A673 (cell line): ENCODE measurements at regions not wholly inside any gene's neighbourhood (a gene's known extent, or its start where the extent isn't known, plus 50 kb on each side); places are given as distances from the start of the nearest gene placed in this dataset.

Experiments used
- BruUV-seq: library from RNA; stranded (reverse); fragments of 400-500 nt; replicated peaks from 2 replicates; lab custom pipeline; 2021; lab: Mats Ljungman, UMichigan
- CTCF ChIA-PET: fragments of 300-600 bp; sonication (Branson Sonifier 250); formaldehyde crosslinking; loops from one replicate; lab custom pipeline; 2022; ENCODE audit warnings: antibody characterized with exemption; lab: Charles Lee
- POLR2A ChIA-PET: fragments of 300-600 bp; sonication (Branson Sonifier 250); formaldehyde crosslinking; loops from one replicate; lab custom pipeline; 2022; ENCODE audit warnings: antibody characterized with exemption; ENCODE audit not compliant: low non-redundant PET; lab: Charles Lee
- DNase-seq: peaks from one replicate; pipeline ENCODE4 v3.0.0-alpha.2; 2015; ENCODE audit warnings: low spot score
- H3K27ac ChIP-seq: fragments of 200-600 bp; sonication (generic); 2 replicates; pipeline ENCODE4 v1.5.1; 2016; ENCODE audit warnings: mixed run types, low read depth, mild to moderate bottlenecking, mixed read lengths, antibody characterized with exemption, low read length; ENCODE audit not compliant: poor library complexity, severe bottlenecking
- H3K27me3 ChIP-seq: fragments of 200-600 bp; sonication (generic); replicated peaks from 2 replicates; pipeline ENCODE4 v1.6.1; 2017; ENCODE audit warnings: mixed run types, low read depth, mild to moderate bottlenecking, mixed read lengths, antibody characterized with exemption, low read length; ENCODE audit not compliant: insufficient read depth, poor library complexity
- H3K36me3 ChIP-seq: fragments of 200-600 bp; sonication (generic); 2 replicates; pipeline ENCODE4 v1.6.1; 2016; ENCODE audit warnings: mixed run types, mild to moderate bottlenecking, mixed read lengths, antibody characterized with exemption, low read length; ENCODE audit not compliant: insufficient read depth, poor library complexity, severe bottlenecking
- H3K4me1 ChIP-seq: fragments of 200-600 bp; sonication (generic); 2 replicates; pipeline ENCODE4 v1.6.1; 2017; ENCODE audit warnings: mixed run types, mild to moderate bottlenecking, mixed read lengths, antibody characterized with exemption, low read length; ENCODE audit not compliant: insufficient read depth, poor library complexity, severe bottlenecking
- H3K4me3 ChIP-seq: fragments of 200-600 bp; sonication (generic); 2 replicates; pipeline ENCODE4 v1.5.1; 2016; ENCODE audit warnings: low read depth, mixed run types, mild to moderate bottlenecking, mixed read lengths, low read length; ENCODE audit not compliant: poor library complexity, severe bottlenecking
- H3K9me3 ChIP-seq: fragments of 200-600 bp; sonication (generic); 2 replicates; pipeline ENCODE4 v1.6.1; 2016; ENCODE audit warnings: mixed run types, low read depth, mild to moderate bottlenecking, mixed read lengths, antibody characterized with exemption, low read length; ENCODE audit not compliant: poor library complexity, severe bottlenecking
- EZH2 ChIP-seq: fragments of 200-600 bp; sonication (generic); IDR thresholded peaks from 2 replicates; pipeline ENCODE4 v1.6.1; 2017; ENCODE audit warnings: borderline replicate concordance, low read depth, mild to moderate bottlenecking, mixed read lengths, antibody characterized with exemption, low read length; ENCODE audit not compliant: poor library complexity, severe bottlenecking
- intact Hi-C: fragments of 100-400 bp; cut with micrococcal nuclease; formaldehyde crosslinking; loops from one replicate; pipeline ENCODE4 v1.10.0; 2022; ENCODE audit not compliant: unreplicated experiment
- TF ChIP-seq, protein P1 (sequence below): fragments of 300-800, 200-600 bp; sonication (generic); conservative IDR thresholded peaks from 2 replicates; pipeline ENCODE4 v1.5.1; 2017; ENCODE audit warnings: low read depth, mild to moderate bottlenecking, antibody characterized with exemption, low read length, moderate library complexity, mixed read lengths

DNA sequence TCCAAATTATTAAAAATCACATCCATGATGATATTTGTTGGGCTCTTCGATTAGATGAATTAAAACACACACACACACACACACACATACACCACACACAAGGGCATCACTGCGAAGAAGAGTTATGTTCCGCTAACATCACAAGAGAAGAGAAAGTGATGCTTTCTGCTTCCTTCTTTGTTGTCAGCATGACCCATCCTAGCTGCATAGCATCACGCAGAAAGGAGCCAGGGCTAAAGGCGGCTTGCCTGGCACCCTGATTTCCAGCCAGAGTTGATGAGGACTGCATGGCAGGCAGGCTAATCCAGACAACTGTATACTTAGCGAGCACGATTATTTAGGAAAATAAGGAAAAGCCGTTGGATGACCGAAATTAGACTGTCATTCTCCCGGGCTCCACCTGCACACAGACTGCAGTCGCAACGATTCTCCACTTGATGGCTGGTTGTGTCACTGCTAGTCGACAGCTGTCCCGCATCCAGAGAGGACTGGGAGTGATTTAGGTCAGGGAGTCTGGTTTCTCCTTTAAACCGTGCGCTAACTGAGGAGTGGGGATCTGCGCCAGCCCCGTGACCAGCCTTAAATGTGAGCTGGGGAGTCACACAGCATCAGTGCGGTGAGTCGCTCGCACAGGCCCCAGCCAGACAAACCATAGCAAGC lies 70.6 kb upstream of the SOX4 start:
- peaks cover 5% of the 10 kb centered on the region for H3K27me3 ChIP-seq
- no peaks in the 10 kb centered on the region for H3K4me1 ChIP-seq
- H3K9me3 ChIP-seq = no peaks in the 10 kb centered on the region
- BruUV-seq = no TSS peak
- ChIA-PET POLR2A (interaction anchor here (0.5 kb wide), 1 partner anchor 17 kb away, joined by 7 read pairs; no protein-coding TSS in a partner anchor), CTCF (interaction anchor here (0.6 kb wide), 1 partner anchor 32 kb away, joined by 8 read pairs; no protein-coding TSS in a partner anchor)
- intact Hi-C loops = no loop called here
- H3K4me3 ChIP-seq = no peak overlapping the region
- peak; percentile 35 for DNase-seq
- TF ChIP-seq, protein P1, sequence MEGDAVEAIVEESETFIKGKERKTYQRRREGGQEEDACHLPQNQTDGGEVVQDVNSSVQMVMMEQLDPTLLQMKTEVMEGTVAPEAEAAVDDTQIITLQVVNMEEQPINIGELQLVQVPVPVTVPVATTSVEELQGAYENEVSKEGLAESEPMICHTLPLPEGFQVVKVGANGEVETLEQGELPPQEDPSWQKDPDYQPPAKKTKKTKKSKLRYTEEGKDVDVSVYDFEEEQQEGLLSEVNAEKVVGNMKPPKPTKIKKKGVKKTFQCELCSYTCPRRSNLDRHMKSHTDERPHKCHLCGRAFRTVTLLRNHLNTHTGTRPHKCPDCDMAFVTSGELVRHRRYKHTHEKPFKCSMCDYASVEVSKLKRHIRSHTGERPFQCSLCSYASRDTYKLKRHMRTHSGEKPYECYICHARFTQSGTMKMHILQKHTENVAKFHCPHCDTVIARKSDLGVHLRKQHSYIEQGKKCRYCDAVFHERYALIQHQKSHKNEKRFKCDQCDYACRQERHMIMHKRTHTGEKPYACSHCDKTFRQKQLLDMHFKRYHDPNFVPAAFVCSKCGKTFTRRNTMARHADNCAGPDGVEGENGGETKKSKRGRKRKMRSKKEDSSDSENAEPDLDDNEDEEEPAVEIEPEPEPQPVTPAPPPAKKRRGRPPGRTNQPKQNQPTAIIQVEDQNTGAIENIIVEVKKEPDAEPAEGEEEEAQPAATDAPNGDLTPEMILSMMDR = peak; percentile 51
- no peak for TF ChIP-seq EZH2
- H3K27ac ChIP-seq = no peak overlapping the region
- H3K36me3 ChIP-seq = no peaks in the 10 kb centered on the region

DNA sequence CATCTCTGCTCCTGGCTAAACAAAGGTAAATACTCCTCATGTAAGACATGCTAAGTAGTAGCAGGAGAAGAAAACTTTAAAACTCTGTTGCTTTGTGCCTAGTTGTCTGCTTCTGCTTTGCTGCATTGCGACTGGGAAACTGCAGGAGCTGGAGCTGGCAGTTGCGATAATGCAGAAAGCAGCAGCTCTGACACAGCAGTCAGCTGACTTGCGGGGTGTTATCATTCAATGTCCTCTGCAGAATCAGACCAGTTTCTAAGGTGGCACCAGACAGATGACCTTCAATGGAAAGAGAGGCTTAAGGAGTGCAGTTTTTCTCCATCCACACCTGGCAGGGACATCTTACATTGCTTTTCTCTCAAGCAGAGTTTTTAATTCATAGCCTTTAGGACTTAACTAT lies 69.9 kb upstream of the SOX4 start:
- intact Hi-C loops = no loop called here
- no TSS peak for BruUV-seq
- Histone ChIP-seq H3K27me3 (peaks cover 5% of the 10 kb centered on the region), H3K36me3 (no peaks in the 10 kb centered on the region), H3K9me3 (no peaks in the 10 kb centered on the region), H3K4me3 (no peak overlapping the region), H3K4me1 (no peaks in the 10 kb centered on the region), H3K27ac (no peak overlapping the region)
- TF ChIP-seq EZH2 = no peak
- CTCF ChIA-PET = interaction anchor here (0.6 kb wide), 1 partner anchor 31 kb away, joined by 8 read pairs; no protein-coding TSS in a partner anchor
- no peak for DNase-seq
- POLR2A ChIA-PET = no interaction called here

DNA sequence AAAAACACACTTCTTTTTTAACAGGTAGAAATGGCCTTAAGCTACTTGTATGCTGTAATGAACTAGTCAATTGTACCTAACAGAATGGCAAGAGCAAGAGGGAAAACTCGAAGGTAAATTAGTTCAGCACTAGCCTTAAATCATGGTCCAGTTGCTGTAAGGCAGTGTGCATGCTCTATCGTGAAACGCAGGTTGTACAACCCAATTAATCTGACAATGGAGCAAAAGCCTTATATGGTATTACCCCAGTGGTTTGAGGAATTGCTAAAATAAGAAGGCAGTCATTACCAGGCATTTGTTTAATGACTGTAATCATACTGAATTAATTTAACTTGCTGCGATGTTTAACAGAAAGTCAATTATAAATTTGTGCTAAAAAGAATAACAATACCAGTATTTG lies 69.3 kb upstream of the SOX4 start:
- BruUV-seq = no TSS peak
- Histone ChIP-seq H3K9me3 (no peaks in the 10 kb centered on the region), H3K4me3 (no peak overlapping the region), H3K36me3 (no peaks in the 10 kb centered on the region), H3K4me1 (no peaks in the 10 kb centered on the region), H3K27ac (no peak overlapping the region), H3K27me3 (peaks cover 5% of the 10 kb centered on the region)
- DNase-seq = no peak
- CTCF ChIA-PET = no interaction called here
- POLR2A ChIA-PET = no interaction called here
- TF ChIP-seq, protein P1 = no peak
- TF ChIP-seq EZH2 = no peak
- intact Hi-C loops = no loop called here

DNA sequence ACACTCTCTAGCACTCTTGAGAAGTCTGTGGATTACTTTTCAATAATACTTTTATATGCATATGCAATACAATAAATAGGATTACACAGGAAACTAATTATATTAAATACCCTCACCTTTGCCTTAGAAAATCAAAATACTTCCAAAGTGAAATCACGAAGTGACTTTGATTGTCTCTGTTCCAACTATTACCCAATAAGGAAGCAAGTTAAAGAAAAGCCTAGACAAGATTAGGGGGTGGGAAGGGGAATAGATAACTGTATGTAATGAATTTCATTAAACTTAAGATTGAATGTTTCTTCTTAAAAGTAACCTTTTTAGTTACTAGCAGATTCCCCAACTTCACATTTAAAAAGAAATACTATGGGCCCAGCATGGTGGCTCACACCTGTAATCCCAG lies 66.6 kb upstream of the SOX4 start:
- no TSS peak for BruUV-seq
- Histone ChIP-seq H3K27ac (no peak overlapping the region), H3K4me1 (no peaks in the 10 kb centered on the region), H3K9me3 (no peaks in the 10 kb centered on the region), H3K4me3 (no peak overlapping the region), H3K27me3 (no peaks in the 10 kb centered on the region), H3K36me3 (no peaks in the 10 kb centered on the region)
- ChIA-PET CTCF (no interaction called here), POLR2A (no interaction called here)
- intact Hi-C loops = no loop called here
- DNase-seq = no peak
- no peak for TF ChIP-seq EZH2
- TF ChIP-seq, protein P1 = no peak
